Mucosa of descending colon (tissue), 3 donors: ENCODE measurements at regions not wholly inside any gene's neighbourhood (a gene's known extent, or its start where the extent isn't known, plus 50 kb on each side); places are given as distances from the start of the nearest gene placed in this dataset.
A peak's percentile ranks its signal among the peaks of the same experiment; 100 is the strongest.

Source experiments
- ATAC-seq: fragments of 200-7000 bp; cut with Tn5 transposase; one replicate; pipeline ENCODE4 v1.9.1; 2020; ENCODE audit warnings: mild to moderate bottlenecking, moderate library complexity
- DNase-seq, 3 donors: peaks; one replicate each; pipeline ENCODE4 v3.0.0-alpha.2; 2020
- H3K36me3 ChIP-seq: fragments of 200-600 bp; one replicate; pipeline ENCODE4 v1.8.0; 2021; ENCODE audit warnings: low read depth, mild to moderate bottlenecking
- H3K4me1 ChIP-seq: fragments of 200-600 bp; one replicate; pipeline ENCODE4 v1.8.0; 2021; ENCODE audit warnings: low read depth, mild to moderate bottlenecking
- H3K4me3 ChIP-seq: fragments of 200-600 bp; one replicate; pipeline ENCODE4 v1.8.0; 2021; ENCODE audit warnings: mild to moderate bottlenecking
- H3K9me3 ChIP-seq: fragments of 200-600 bp; one replicate; pipeline ENCODE4 v1.8.0; 2021; ENCODE audit warnings: mild to moderate bottlenecking
- CTCF ChIP-seq: fragments of 200-600 bp; IDR thresholded peaks from one replicate; pipeline ENCODE4 v1.8.0; 2022; ENCODE audit warnings: antibody characterized with exemption, mild to moderate bottlenecking
- intact Hi-C, 2 donors: fragments of 100-400 bp; cut with DNase I in 1 of 2; cut with micrococcal nuclease in 1 of 2; formaldehyde crosslinking; loops; one replicate each; pipeline versions ENCODE4 v1.11.0 to v1.11.1; 2022; cut with DNase I, micrococcal nuclease
- donor health status: DM: no; HTN: no; CAD: no; lungs with moderate emphysema.
- donor health status: DM: no; HTN: no; CAD: no.
- donor health status: DM: no; HTN: yes; CAD: no.

- no peak for TF ChIP-seq CTCF
- Histone ChIP-seq H3K4me3 (no peak overlapping the region), H3K36me3 (no peaks in the 10 kb centered on the region), H3K9me3 (peaks cover 11% of the 10 kb centered on the region), H3K4me1 (no peaks in the 10 kb centered on the region)
- intact Hi-C loops: no loop called here
- ATAC-seq: no peak
- no peak for DNase-seq
These were observed 55.7 kb upstream of the CYP1B1 start for GRCh38 chr2:38131676-38132075.

- DNase-seq (no peak), ATAC-seq (no peak)
- Histone ChIP-seq H3K4me3 (no peak overlapping the region), H3K36me3 (no peaks in the 10 kb centered on the region), H3K9me3 (peaks cover 11% of the 10 kb centered on the region), H3K4me1 (peaks cover under 1% of the 10 kb centered on the region)
- intact Hi-C loops: no loop called here
- TF ChIP-seq CTCF: no peak
These were observed 54.9 kb upstream of the CYP1B1 start for GRCh38 chr2:38130876-38131275.

GRCh38 chr2:38129987-38130386, 54.0 kb upstream of the CYP1B1 start:
- H3K36me3 ChIP-seq: no peaks in the 10 kb centered on the region
- H3K4me1 ChIP-seq: peaks cover 9% of the 10 kb centered on the region
- no peak for TF ChIP-seq CTCF
- no peak overlapping the region for H3K4me3 ChIP-seq
- no peak for DNase-seq
- intact Hi-C loops: no loop called here
- peak; percentile 52 for ATAC-seq
- H3K9me3 ChIP-seq: peaks cover 11% of the 10 kb centered on the region

GRCh38 chr2:38129481-38129880, 53.5 kb upstream of the CYP1B1 start:
- peaks cover 9% of the 10 kb centered on the region for H3K4me1 ChIP-seq
- no peak for TF ChIP-seq CTCF
- ATAC-seq (no peak), DNase-seq (no peak)
- no peaks in the 10 kb centered on the region for H3K36me3 ChIP-seq
- intact Hi-C loops: no loop called here
- H3K9me3 ChIP-seq: peaks cover 11% of the 10 kb centered on the region
- H3K4me3 ChIP-seq: no peak overlapping the region

GRCh38 chr2:38128653-38129052, 52.7 kb upstream of the CYP1B1 start:
- DNase-seq (no peak), ATAC-seq (peak; percentile 37)
- peaks cover 9% of the 10 kb centered on the region for H3K4me1 ChIP-seq
- no peak for TF ChIP-seq CTCF
- H3K36me3 ChIP-seq: no peaks in the 10 kb centered on the region
- H3K4me3 ChIP-seq: no peak overlapping the region
- peaks cover 11% of the 10 kb centered on the region for H3K9me3 ChIP-seq
- intact Hi-C loops: no loop called here

- peaks cover 11% of the 10 kb centered on the region for H3K9me3 ChIP-seq
- no peak for DNase-seq
- H3K4me3 ChIP-seq: no peak overlapping the region
- H3K36me3 ChIP-seq: no peaks in the 10 kb centered on the region
- ATAC-seq: no peak
- intact Hi-C loops: no loop called here
- no peak for TF ChIP-seq CTCF
- peaks cover 9% of the 10 kb centered on the region for H3K4me1 ChIP-seq
These were observed 51.3 kb upstream of the CYP1B1 start for GRCh38 chr2:38127277-38127676.
